ENCODE measurements at regions not wholly inside any gene's neighbourhood (a gene's known extent, or its start where the extent isn't known, plus 50 kb on each side); places are given as distances from the start of the nearest gene placed in this dataset.
A peak's percentile ranks its signal among the peaks of the same experiment; 100 is the strongest.

- peaks cover 0 to 10% of the 10 kb centered on the region in 2 donors for H3K4me1 ChIP-seq (replicated peaks in 1 of 2)
- no peak overlapping the region for H3K27ac ChIP-seq
- 63 to 77% (median 72%) methylated on average over 3 of the region's 3 CpGs for WGBS, 4 donors
- H3K9me3 ChIP-seq (replicated peaks in 1 of 3) = no peaks in the 10 kb centered on the region
- no peaks in the 10 kb centered on the region for H3K27me3 ChIP-seq
- TF ChIP-seq CTCF (IDR thresholded peaks at IDR 0.05) (no peak), POLR2A (IDR thresholded peaks at IDR 0.05) (no peak)
- DNase-seq = peak in 1 of 7 donors; percentile 19
- no peaks in the 10 kb centered on the region for H3K36me3 ChIP-seq (replicated peaks in 1 of 2)
- H3K4me3 ChIP-seq = no peak overlapping the region
- intact Hi-C loops (cut with DNase I) = loop anchor here in 1 of 2 donors (10.0 kb wide), 1 partner anchor 117 kb away; no protein-coding TSS in a partner anchor
Measured at GRCh38 chr21:45592208-45592619, 50.0 kb upstream of the SLC19A1 start.

GRCh38 chr21:45592626-45593134 lies 50.4 kb upstream of the SLC19A1 start:
- Histone ChIP-seq H3K4me3 (no peak overlapping the region), H3K36me3 (replicated peaks in 1 of 2) (no peaks in the 10 kb centered on the region), H3K27me3 (no peaks in the 10 kb centered on the region), H3K27ac (no peak overlapping the region), H3K9me3 (replicated peaks in 1 of 3) (no peaks in the 10 kb centered on the region), H3K4me1 (replicated peaks in 1 of 2) (peaks cover 0 to 10% of the 10 kb centered on the region in 2 donors)
- 84 to 87% (median 85%) methylated on average over 14 of the region's 14 CpGs for WGBS, 4 donors
- TF ChIP-seq CTCF (IDR thresholded peaks at IDR 0.05) (no peak), POLR2A (IDR thresholded peaks at IDR 0.05) (no peak)
- DNase-seq = no peak
- intact Hi-C loops (cut with DNase I) = loop anchor here in 1 of 2 donors (10.0 kb wide), 1 partner anchor 118 kb away; no protein-coding TSS in a partner anchor

- 73 to 78% (median 75%) methylated on average over 26 of the region's 26 CpGs for WGBS, 4 donors
- intact Hi-C loops (cut with DNase I) = loop anchor here in 1 of 2 donors (2.0 to 10.0 kb wide), 2 partner anchors 37 to 119 kb away; no protein-coding TSS in a partner anchor
- Histone ChIP-seq H3K27me3 (no peaks in the 10 kb centered on the region), H3K9me3 (replicated peaks in 1 of 3) (no peaks in the 10 kb centered on the region), H3K4me3 (no peak overlapping the region), H3K4me1 (replicated peaks in 1 of 2) (peaks cover 0 to 10% of the 10 kb centered on the region in 2 donors), H3K36me3 (replicated peaks in 1 of 2) (no peaks in the 10 kb centered on the region), H3K27ac (no peak overlapping the region)
- peak in 1 of 7 donors; percentile 4 for DNase-seq
- TF ChIP-seq POLR2A (IDR thresholded peaks at IDR 0.05) = no peak
- TF ChIP-seq CTCF (IDR thresholded peaks at IDR 0.05) = no peak
Measured at GRCh38 chr21:45593162-45594022, 50.1 kb upstream of the PCBP3 start.

Measured in adrenal gland (tissue), 9 donors.